Endothelial cell of umbilical vein (primary cell): ENCODE measurements at regions not wholly inside any gene's neighbourhood (a gene's known extent, or its start where the extent isn't known, plus 50 kb on each side); places are given as distances from the start of the nearest gene placed in this dataset.

ENCODE experiments used
- BruUV-seq: library from RNA; stranded (reverse); fragments of 400-500 nt; replicated peaks from 2 replicates; lab custom pipeline; 2021; lab: Mats Ljungman, UMichigan
- CTCF ChIA-PET: fragments of 300-600, 350-600 bp; sonication (Branson Sonifier 250); formaldehyde crosslinking; loops from one replicate; lab custom pipeline; 2021; ENCODE audit warnings: antibody characterized with exemption, inconsistent platforms; lab: Charles Lee
- POLR2A ChIA-PET: fragments of 300-600, 350-600 bp; sonication (Branson Sonifier 250); formaldehyde crosslinking; loops from one replicate; lab custom pipeline; 2021; ENCODE audit warnings: antibody characterized with exemption, inconsistent platforms; lab: Charles Lee
- DNase-seq: peaks from one replicate; pipeline ENCODE4 v3.0.0-alpha.2; 2011; ENCODE audit warnings: low read depth, low spot score
- FAIRE-seq: peaks from 2 replicates; lab custom pipeline; 2011; peaks lifted over from hg19 to GRCh38; lab: Jason Lieb, UNC
- H2AFZ ChIP-seq: 2 replicates; pipeline ENCODE4 v1.6.0; 2012; ENCODE audit warnings: low read depth, low read length, control low read depth, inconsistent platforms
- H3K27ac ChIP-seq: 2 replicates; pipeline ENCODE4 v1.5.1; 2011; ENCODE audit warnings: low read depth, mild to moderate bottlenecking, control low read depth, low read length, moderate library complexity; ENCODE audit not compliant: insufficient read depth
- H3K27me3 ChIP-seq, 2 experiments: 2 replicates each; pipeline versions ENCODE4 v1.6.0 to v1.6.1; 2011; ENCODE audit warnings: low read length in 2 of 2, mixed read lengths in 1 of 2; ENCODE audit not compliant: control insufficient read depth in 2 of 2, insufficient read depth in 2 of 2
- H3K36me3 ChIP-seq, 2 experiments: 2 replicates in 1 of 2; 3 replicates in 1 of 2; pipeline ENCODE4 v1.5.1; 2011; ENCODE audit warnings: low read length in 2 of 2, mild to moderate bottlenecking in 1 of 2, moderate library complexity in 1 of 2; ENCODE audit not compliant: control insufficient read depth in 2 of 2, insufficient read depth in 2 of 2; ENCODE audit errors: extremely low read depth in 1 of 2
- H3K4me1 ChIP-seq: 3 replicates; pipeline ENCODE4 v1.5.1; 2011; ENCODE audit warnings: mild to moderate bottlenecking, low read length; ENCODE audit not compliant: control insufficient read depth, insufficient read depth; ENCODE audit errors: extremely low read depth
- H3K4me2 ChIP-seq: 2 replicates; pipeline ENCODE4 v1.6.1; 2011; ENCODE audit warnings: low read length, control low read depth, mixed read lengths; ENCODE audit not compliant: insufficient read depth
- H3K4me3 ChIP-seq, 3 experiments: fragments of 200-600 bp in 1 of 3; sonication (generic), shearing (Covaris generic) in 1 of 3; replicated peaks in 1 of 3; 2 replicates each; pipeline ENCODE4 v1.5.1; 2011 to 2016; ENCODE audit warnings: control low read depth in 3 of 3, low read length in 3 of 3, mild to moderate bottlenecking in 2 of 3, inconsistent platforms in 1 of 3, low read depth in 1 of 3, moderate library complexity in 1 of 3; ENCODE audit not compliant: insufficient read depth in 1 of 3
- H3K79me2 ChIP-seq: 2 replicates; pipeline ENCODE4 v1.6.0; 2012; ENCODE audit warnings: low read length, inconsistent platforms; ENCODE audit not compliant: control insufficient read depth, insufficient read depth
- H3K9ac ChIP-seq: replicated peaks from 2 replicates; pipeline ENCODE3; 2011; ENCODE audit warnings: low read length, control low read depth; ENCODE audit not compliant: insufficient read depth; ENCODE audit errors: extremely low read depth
- H3K9me1 ChIP-seq: replicated peaks from 3 replicates; pipeline ENCODE4 v1.6.0; 2011; ENCODE audit warnings: mild to moderate bottlenecking, low read length; ENCODE audit not compliant: control insufficient read depth, insufficient read depth; ENCODE audit errors: extremely low read depth
- H3K9me3 ChIP-seq: replicated peaks from 2 replicates; pipeline ENCODE4 v1.5.1; 2012; ENCODE audit warnings: low read length, inconsistent platforms; ENCODE audit not compliant: control insufficient read depth, insufficient read depth
- H4K20me1 ChIP-seq: replicated peaks from 2 replicates; pipeline ENCODE3; 2011; ENCODE audit warnings: mild to moderate bottlenecking, low read length; ENCODE audit not compliant: control insufficient read depth, insufficient read depth; ENCODE audit errors: extremely low read depth
- CTCF ChIP-seq, 2 donors: IDR thresholded peaks; 1 replicate in 1 of 2; 2 replicates in 1 of 2; pipeline ENCODE4 v1.5.1; 2011; ENCODE audit warnings: low read length in 2 of 2, mild to moderate bottlenecking in 2 of 2, moderate library complexity in 2 of 2, control low read depth in 1 of 2, inconsistent platforms in 1 of 2, low read depth in 1 of 2; ENCODE audit not compliant: insufficient read depth in 1 of 2; ENCODE audit errors: extremely low read depth in 1 of 2
- EZH2 ChIP-seq: IDR thresholded peaks from 2 replicates; pipeline ENCODE4 v1.6.1; 2012; ENCODE audit warnings: borderline replicate concordance, low read depth, mild to moderate bottlenecking, moderate library complexity, low read length, inconsistent platforms; ENCODE audit not compliant: severe bottlenecking
- FOS ChIP-seq: IDR thresholded peaks from 2 replicates; pipeline ENCODE4 v1.6.1; 2011; ENCODE audit warnings: mild to moderate bottlenecking, low read length, moderate library complexity, borderline replicate concordance; ENCODE audit not compliant: insufficient read depth
- JUN ChIP-seq: IDR thresholded peaks from 2 replicates; pipeline ENCODE4 v1.6.1; 2011; ENCODE audit warnings: borderline replicate concordance, low read depth; ENCODE audit not compliant: insufficient read length, insufficient read depth
- MYC ChIP-seq: IDR thresholded peaks from one replicate; pipeline ENCODE4 v1.6.1; 2011; ENCODE audit warnings: mild to moderate bottlenecking, low read depth, low read length
- POLR2A ChIP-seq: IDR thresholded peaks from 2 replicates; pipeline ENCODE4 v1.6.1; 2012; ENCODE audit warnings: low read depth, mild to moderate bottlenecking, control low read depth, low read length
- POLR2AphosphoS5 ChIP-seq: IDR thresholded peaks from 2 replicates; pipeline ENCODE4 v1.6.1; 2012; ENCODE audit warnings: low read depth, mild to moderate bottlenecking, control low read depth, low read length, moderate library complexity; ENCODE audit not compliant: insufficient read depth
- dilution Hi-C: fragments of 300-500 bp; cut with MboI; formaldehyde crosslinking; loops from one replicate; pipeline ENCODE4 v1.15.0; 2019; ENCODE audit warnings: low sequenced_read_pairs; ENCODE audit not compliant: extremely low pct_ligation_motif_present
- intact Hi-C: fragments of 100-400 bp; cut with micrococcal nuclease; formaldehyde crosslinking; loops from one replicate; pipeline ENCODE4 v1.10.0; 2022

GRCh38 chr5:133890314-133890713 is 78.1 kb downstream of the C5orf15 start:
- BruUV-seq = no TSS peak
- no peak for TF ChIP-seq POLR2A
- TF ChIP-seq CTCF (IDR thresholded peaks at IDR 0.05; ENCODE audit: extremely low read depth in 1 of 2, insufficient read depth in 1 of 2, low read depth in 1 of 2, low read length in 2 of 2) = no peak
- TF ChIP-seq FOS = no peak
- TF ChIP-seq POLR2AphosphoS5 = no peak
- no peak for TF ChIP-seq MYC
- TF ChIP-seq JUN = no peak
- no peak for TF ChIP-seq EZH2
- FAIRE-seq (no peak), DNase-seq (no peak)
- H3K36me3 ChIP-seq = no peaks in the 10 kb centered on the region
- no peaks in the 10 kb centered on the region for H4K20me1 ChIP-seq
- ChIA-PET CTCF (no interaction called here), POLR2A (no interaction called here)
- H2AFZ ChIP-seq = no peak overlapping the region
- H3K4me1 ChIP-seq = no peaks in the 10 kb centered on the region
- no peaks in the 10 kb centered on the region for H3K9me1 ChIP-seq
- intact Hi-C loops = no loop called here
- peaks cover 6 to 9% of the 10 kb centered on the region in 2 experiments for H3K27me3 ChIP-seq
- H3K27ac ChIP-seq = no peak overlapping the region
- dilution Hi-C loops = no loop called here
- no peaks in the 10 kb centered on the region for H3K79me2 ChIP-seq
- H3K9ac ChIP-seq = no peak overlapping the region
- no peak overlapping the region for H3K4me2 ChIP-seq
- no peak overlapping the region for H3K4me3 ChIP-seq
- H3K9me3 ChIP-seq = no peaks in the 10 kb centered on the region
